Fibroblast of mammary gland (primary cell): ENCODE measurements at regions not wholly inside any gene's neighbourhood (a gene's known extent, or its start where the extent isn't known, plus 50 kb on each side); places are given as distances from the start of the nearest gene placed in this dataset.

Source experiments
- DNase-seq: peaks from one replicate; pipeline ENCODE4 v3.0.0-alpha.2; 2010; ENCODE audit warnings: low read depth
- H3K4me3 ChIP-seq: 2 replicates; pipeline ENCODE4 v1.5.1; 2011; ENCODE audit warnings: low read depth, mild to moderate bottlenecking, low read length, moderate library complexity; ENCODE audit not compliant: control insufficient read depth
- CTCF ChIP-seq: conservative IDR thresholded peaks from 2 replicates; pipeline ENCODE4 v1.5.1; 2011; ENCODE audit warnings: low read depth, low read length, inconsistent platforms; ENCODE audit not compliant: control insufficient read depth, insufficient read depth

GRCh38 chr20:55576981-55577380 lies 428.3 kb downstream of the CBLN4 start:
- H3K4me3 ChIP-seq, result no peak overlapping the region
- DNase-seq, result no peak
- TF ChIP-seq CTCF, result no peak

DNA sequence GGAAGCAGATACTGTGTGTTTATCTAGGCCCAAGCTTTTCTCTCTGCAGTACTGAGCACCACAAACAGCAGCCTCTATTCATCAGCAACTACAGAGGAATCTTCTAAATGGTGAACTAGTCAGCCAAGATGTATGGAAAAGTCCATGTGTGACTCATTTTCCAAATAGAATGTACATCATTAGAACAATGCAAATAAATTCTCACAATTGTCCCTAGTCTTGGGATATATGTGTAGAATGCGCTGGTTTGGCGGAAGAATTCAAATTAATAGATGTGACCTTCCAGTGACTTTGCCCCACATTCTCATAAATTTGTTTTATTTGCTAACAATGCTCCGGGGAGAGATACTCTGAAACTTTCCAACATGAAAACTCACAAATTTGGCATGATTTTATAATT lies 436.2 kb downstream of the CBLN4 start:
- no peak overlapping the region for H3K4me3 ChIP-seq
- no peak for DNase-seq
- TF ChIP-seq CTCF, result no peak

- H3K4me3 ChIP-seq, result no peak overlapping the region
- DNase-seq, result no peak
- TF ChIP-seq CTCF, result no peak
Observed at GRCh38 chr20:55567826-55568225, 437.5 kb downstream of the CBLN4 start.

GRCh38 chr20:55565096-55565773 lies 440.1 kb downstream of the CBLN4 start:
- H3K4me3 ChIP-seq, result no peak overlapping the region
- TF ChIP-seq CTCF, result no peak

DNA sequence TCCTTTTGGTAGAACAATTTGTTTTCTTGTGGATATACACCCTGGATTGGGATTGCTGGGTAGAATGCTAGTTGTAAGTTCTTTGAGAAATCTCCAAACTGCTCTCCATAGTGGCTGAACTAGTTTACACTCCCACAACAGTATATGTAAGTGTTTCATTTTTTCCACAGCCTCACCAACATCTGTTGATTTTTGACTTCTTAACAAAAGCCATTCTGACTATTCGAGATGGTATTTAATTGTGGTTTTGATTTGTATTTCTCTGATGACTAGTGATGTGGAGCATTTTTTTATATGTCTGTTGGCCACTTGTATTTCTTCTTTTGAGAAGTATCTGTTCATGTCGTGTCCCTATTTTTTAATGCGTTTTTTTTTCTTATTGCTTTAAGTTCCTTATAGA lies 444.1 kb downstream of the CBLN4 start:
- TF ChIP-seq CTCF, result no peak
- no peak for DNase-seq
- H3K4me3 ChIP-seq, result no peak overlapping the region

More at GRCh38 chr20:55565096-55565773, 440.1 kb downstream of the CBLN4 start:
- DNase-seq, result no peak

- no peak for DNase-seq
- H3K4me3 ChIP-seq, result no peak overlapping the region
- TF ChIP-seq CTCF, result no peak
Observed at GRCh38 chr20:55557191-55557590, 448.1 kb downstream of the CBLN4 start.
